Endothelial cell (in vitro differentiated cells): ENCODE measurements at regions not wholly inside any gene's neighbourhood (a gene's known extent, or its start where the extent isn't known, plus 50 kb on each side); places are given as distances from the start of the nearest gene placed in this dataset.

Source experiments
- DNase-seq: peaks from one replicate; pipeline ENCODE4 v3.0.0; 2021; ENCODE audit warnings: low spot score
- H3K27ac Mint-ChIP-seq: one replicate; pipeline ENCODE4 v1.8.0; 2021; ENCODE audit warnings: mixed read lengths, inconsistent platforms; ENCODE audit not compliant: unreplicated experiment
- H3K27me3 Mint-ChIP-seq: one replicate; pipeline ENCODE4 v1.8.0; 2021; ENCODE audit warnings: mild to moderate bottlenecking, moderate library complexity, mixed read lengths, inconsistent platforms; ENCODE audit not compliant: unreplicated experiment
- H3K36me3 Mint-ChIP-seq: one replicate; pipeline ENCODE4 v1.8.0; 2021; ENCODE audit warnings: mild to moderate bottlenecking, low read depth, mixed read lengths, inconsistent platforms; ENCODE audit not compliant: unreplicated experiment
- H3K4me1 Mint-ChIP-seq: one replicate; pipeline ENCODE4 v1.8.0; 2021; ENCODE audit warnings: mild to moderate bottlenecking, mixed read lengths, inconsistent platforms; ENCODE audit not compliant: unreplicated experiment
- H3K4me3 Mint-ChIP-seq: one replicate; pipeline ENCODE4 v1.8.0; 2021; ENCODE audit warnings: mild to moderate bottlenecking, mixed read lengths, inconsistent platforms; ENCODE audit not compliant: unreplicated experiment
- H3K9me3 Mint-ChIP-seq: one replicate; pipeline ENCODE4 v1.8.0; 2021; ENCODE audit warnings: mixed read lengths, inconsistent platforms; ENCODE audit not compliant: unreplicated experiment
- CTCF ChIP-seq: fragments of 200-600 bp; sonication (generic); IDR thresholded peaks from one replicate; pipeline ENCODE4 v1.5.0; 2021; ENCODE audit warnings: antibody characterized with exemption; ENCODE audit not compliant: unreplicated experiment

GRCh38 chr4:163762741-163763140, 268.3 kb downstream of the TMA16 start:
- H3K4me1 Mint-ChIP-seq, result no peaks in the 10 kb centered on the region
- H3K4me3 Mint-ChIP-seq, result no peak overlapping the region
- H3K27ac Mint-ChIP-seq, result no peak overlapping the region
- H3K36me3 Mint-ChIP-seq, result no peaks in the 10 kb centered on the region
- no peak for DNase-seq
- no peaks in the 10 kb centered on the region for H3K27me3 Mint-ChIP-seq
- TF ChIP-seq CTCF, result no peak
- H3K9me3 Mint-ChIP-seq, result no peaks in the 10 kb centered on the region

- Mint-ChIP-seq H3K27me3 (no peaks in the 10 kb centered on the region), H3K4me3 (no peak overlapping the region), H3K36me3 (no peaks in the 10 kb centered on the region), H3K27ac (no peak overlapping the region), H3K9me3 (no peaks in the 10 kb centered on the region), H3K4me1 (no peaks in the 10 kb centered on the region)
- no peak for DNase-seq
- TF ChIP-seq CTCF, result no peak
These were observed 270.1 kb downstream of the TMA16 start for GRCh38 chr4:163764569-163764968.

- no peak for DNase-seq
- Mint-ChIP-seq H3K36me3 (no peaks in the 10 kb centered on the region), H3K4me3 (no peak overlapping the region), H3K27ac (no peak overlapping the region), H3K9me3 (no peaks in the 10 kb centered on the region), H3K27me3 (no peaks in the 10 kb centered on the region), H3K4me1 (no peaks in the 10 kb centered on the region)
- no peak for TF ChIP-seq CTCF
These were observed 273.5 kb downstream of the TMA16 start for GRCh38 chr4:163768014-163768413.

- TF ChIP-seq CTCF, result no peak
- Mint-ChIP-seq H3K27ac (no peak overlapping the region), H3K9me3 (no peaks in the 10 kb centered on the region), H3K36me3 (no peaks in the 10 kb centered on the region), H3K27me3 (peaks cover 2% of the 10 kb centered on the region), H3K4me1 (no peaks in the 10 kb centered on the region), H3K4me3 (no peak overlapping the region)
- DNase-seq, result no peak
These were observed 277.7 kb downstream of the TMA16 start for GRCh38 chr4:163772238-163772637.

DNA sequence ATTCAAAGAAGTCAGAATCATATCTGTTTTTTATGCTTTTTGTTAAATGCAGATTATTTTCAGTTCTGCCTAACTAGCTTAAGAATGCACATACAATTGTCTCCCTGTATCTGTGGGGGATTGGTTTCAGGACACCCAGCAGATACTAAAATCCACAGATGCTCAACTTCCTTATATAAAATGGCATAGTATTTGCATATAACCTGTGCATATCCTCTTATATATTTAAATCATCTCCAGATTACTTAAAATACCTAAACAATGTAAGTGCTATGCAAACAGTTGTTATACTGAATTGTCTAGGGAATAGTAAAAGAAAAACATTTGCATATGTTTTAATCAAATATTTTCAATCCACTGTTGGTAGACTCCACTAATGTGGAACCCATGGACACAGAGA, 279.4 kb downstream of the TMA16 start:
- Mint-ChIP-seq H3K36me3 (no peaks in the 10 kb centered on the region), H3K27me3 (peaks cover 2% of the 10 kb centered on the region), H3K9me3 (no peaks in the 10 kb centered on the region), H3K4me3 (no peak overlapping the region), H3K27ac (no peak overlapping the region), H3K4me1 (no peaks in the 10 kb centered on the region)
- DNase-seq, result no peak
- TF ChIP-seq CTCF, result no peak
